Posterior cingulate gyrus (tissue), 11 donors: ENCODE measurements at regions not wholly inside any gene's neighbourhood (a gene's known extent, or its start where the extent isn't known, plus 50 kb on each side); places are given as distances from the start of the nearest gene placed in this dataset.
"Not testable (repeated sequence)": the region's sequence is repeated elsewhere in the genome, so short reads cannot be mapped to it uniquely, and the experiment has no call there.

Experiments
- DNase-seq, 10 donors: peaks; one replicate each; pipeline versions ENCODE4 v3.0.0 to v3.0.0-alpha.2; 2020 to 2021; ENCODE audit warnings: mixed read lengths in 3 of 10
- intact Hi-C: fragments of 100-400 bp; cut with DNase I; formaldehyde crosslinking; loops from one replicate; pipeline ENCODE4 v1.15.1; 2023

GRCh38 chrX:34576864-34577263, 80.2 kb downstream of the TMEM47 start:
- intact Hi-C loops = no loop called here

GRCh38 chrX:34565981-34566380, 91.1 kb downstream of the TMEM47 start:
- intact Hi-C loops = no loop called here
- DNase-seq = no peak

More at GRCh38 chrX:34576864-34577263, 80.2 kb downstream of the TMEM47 start:
- DNase-seq = no peak

GRCh38 chrX:34563804-34564203, 93.3 kb downstream of the TMEM47 start:
- intact Hi-C loops = no loop called here

GRCh38 chrX:34563061-34563460, 94.0 kb downstream of the TMEM47 start:
- intact Hi-C loops = no loop called here
- DNase-seq = no peak

More at GRCh38 chrX:34563804-34564203, 93.3 kb downstream of the TMEM47 start:
- no peak for DNase-seq

GRCh38 chrX:34562006-34562405, 95.1 kb downstream of the TMEM47 start:
- intact Hi-C loops = no loop called here
- DNase-seq = no peak

- no peak for DNase-seq
- intact Hi-C loops = no loop called here
Observed at GRCh38 chrX:34560180-34560579, 96.9 kb downstream of the TMEM47 start.

GRCh38 chrX:34559325-34559724, 97.8 kb downstream of the TMEM47 start:
- intact Hi-C loops = no loop called here
- DNase-seq = no peak

GRCh38 chrX:34557733-34558132, 99.4 kb downstream of the TMEM47 start:
- intact Hi-C loops = no loop called here
- no peak for DNase-seq

GRCh38 chrX:34555481-34555880, 101.6 kb downstream of the TMEM47 start:
- intact Hi-C loops = no loop called here
- no peak for DNase-seq

GRCh38 chrX:34546366-34546765, 110.7 kb downstream of the TMEM47 start:
- intact Hi-C loops = no loop called here
- no peak for DNase-seq

- no peak for DNase-seq
- intact Hi-C loops = no loop called here
Observed at GRCh38 chrX:34528081-34528480, 129.0 kb downstream of the TMEM47 start.

GRCh38 chrX:34521563-34521962, 135.5 kb downstream of the TMEM47 start:
- intact Hi-C loops = no loop called here
- DNase-seq = no peak

GRCh38 chrX:34509394-34509793, 147.7 kb downstream of the TMEM47 start:
- intact Hi-C loops = no loop called here
- DNase-seq = no peak

- intact Hi-C loops = no loop called here
- DNase-seq = no peak
Observed at GRCh38 chrX:34503119-34503518, 154.0 kb downstream of the TMEM47 start.

- intact Hi-C loops = no loop called here
- no peak for DNase-seq
Observed at GRCh38 chrX:34493086-34493485, 164.0 kb downstream of the TMEM47 start.

- intact Hi-C loops = no loop called here
- DNase-seq = no peak
Observed at GRCh38 chrX:34491126-34491525, 166.0 kb downstream of the TMEM47 start.

- intact Hi-C loops = no loop called here
- no peak for DNase-seq
Observed at GRCh38 chrX:34487364-34487763, 169.7 kb downstream of the TMEM47 start.

- DNase-seq = peak in 2 of 10 donors; percentile 20 to 52
- intact Hi-C loops = no loop called here
Observed at GRCh38 chrX:34483980-34484379, 173.1 kb downstream of the TMEM47 start.

- intact Hi-C loops = no loop called here
- DNase-seq = no peak
Observed at GRCh38 chrX:34470507-34470906, 186.6 kb downstream of the TMEM47 start.

GRCh38 chrX:34467437-34467836, 189.6 kb downstream of the TMEM47 start:
- intact Hi-C loops = no loop called here

GRCh38 chrX:34463220-34463619, 193.9 kb downstream of the TMEM47 start:
- DNase-seq, intact Hi-C loops: not testable (repeated sequence)

More at GRCh38 chrX:34467437-34467836, 189.6 kb downstream of the TMEM47 start:
- no peak for DNase-seq

GRCh38 chrX:34457850-34458249, 199.2 kb downstream of the TMEM47 start:
- intact Hi-C loops = not testable (repeated sequence)
- peak in 2 of 10 donors; percentile 22 to 68 for DNase-seq

- peak in 1 of 10 donors; percentile 73 for DNase-seq
- intact Hi-C loops = no loop called here
Observed at GRCh38 chrX:34437586-34437985, 219.5 kb downstream of the TMEM47 start.
